ENCODE measurements at regions not wholly inside any gene's neighbourhood (a gene's known extent, or its start where the extent isn't known, plus 50 kb on each side); places are given as distances from the start of the nearest gene placed in this dataset.

DNA sequence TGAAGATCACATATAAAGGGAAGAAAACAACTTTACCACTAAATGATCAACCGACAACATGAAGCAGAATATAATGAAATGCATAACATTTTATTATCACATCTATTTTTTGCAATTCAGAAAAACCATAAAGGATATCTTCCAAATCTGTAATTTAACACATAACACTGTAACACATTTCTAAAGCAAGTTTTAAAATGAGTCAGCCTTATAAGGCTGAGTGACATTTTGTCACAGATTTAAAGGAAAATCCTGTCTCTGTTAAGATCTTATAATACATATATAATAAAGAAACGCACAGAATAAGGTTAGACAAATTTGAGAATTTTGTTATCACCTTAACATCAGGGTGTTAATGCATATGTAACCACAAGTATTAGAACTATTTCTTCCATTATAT lies 198.4 kb upstream of the RASA1 start:
- DNase-seq: no peak

GRCh38 chr5:87069974-87070608 lies 197.6 kb upstream of the RASA1 start:
- peak; percentile 73 for DNase-seq

- DNase-seq: no peak
These were observed 193.6 kb upstream of the RASA1 start for GRCh38 chr5:87074072-87074471.

DNA sequence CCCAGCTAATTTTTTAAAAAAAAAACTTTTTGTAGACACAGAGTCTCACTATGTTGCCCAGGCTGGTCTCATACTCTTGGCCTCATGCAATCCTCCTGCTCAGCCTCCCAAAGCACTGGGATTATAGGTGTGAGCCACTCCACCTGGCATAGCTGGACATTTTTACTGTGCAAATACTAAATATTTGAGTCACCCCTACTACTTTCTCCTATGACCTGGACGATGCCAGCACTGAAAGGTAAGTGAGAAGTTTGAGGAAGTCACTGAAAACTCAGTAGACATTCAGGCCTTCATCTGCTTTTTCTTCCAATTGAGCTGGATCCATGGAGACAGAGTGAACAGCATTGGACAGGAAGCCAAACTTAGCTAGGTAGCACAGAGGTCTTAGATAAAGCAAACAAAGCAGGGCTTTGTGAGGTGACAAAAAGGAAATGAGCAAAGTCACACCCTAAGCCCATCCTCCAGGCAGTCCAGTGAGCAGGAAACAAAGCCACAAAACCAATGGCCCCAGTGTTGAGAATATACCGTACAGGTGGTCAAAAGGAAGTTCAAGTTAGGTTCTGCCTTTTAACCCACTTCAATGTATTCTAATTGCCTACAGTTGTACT lies 192.6 kb upstream of the RASA1 start:
- DNase-seq: no peak

DNA sequence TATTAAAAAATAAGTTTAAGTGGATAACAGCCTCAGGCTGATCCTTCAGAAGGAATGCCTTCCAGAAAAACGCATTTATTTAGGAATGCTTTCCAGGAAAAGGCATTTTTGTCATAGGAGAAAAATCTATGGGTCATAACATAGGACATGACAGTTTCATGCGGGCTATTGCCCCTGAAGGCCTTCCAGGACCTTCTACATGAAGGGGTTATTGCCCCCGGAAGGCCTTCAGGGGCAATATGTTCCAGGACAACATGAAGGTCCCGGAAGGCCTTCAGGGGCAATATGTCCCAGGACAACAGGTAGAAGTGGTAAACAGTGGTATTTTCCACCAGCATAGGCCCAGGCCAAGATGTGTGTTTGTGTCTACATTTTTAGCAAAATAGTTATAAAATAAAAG lies 191.3 kb upstream of the RASA1 start:
- no peak for DNase-seq

- DNase-seq: peak; percentile 33
These were observed 190.8 kb upstream of the RASA1 start for GRCh38 chr5:87076931-87077330.

- no peak for DNase-seq
These were observed 188.5 kb upstream of the RASA1 start for GRCh38 chr5:87079219-87079618.

GRCh38 chr5:87081016-87081415 lies 186.7 kb upstream of the RASA1 start:
- no peak for DNase-seq

- DNase-seq: no peak
These were observed 185.9 kb upstream of the RASA1 start for GRCh38 chr5:87081511-87082372.

GRCh38 chr5:87094347-87094746 lies 173.3 kb upstream of the RASA1 start:
- no peak for DNase-seq

DNA sequence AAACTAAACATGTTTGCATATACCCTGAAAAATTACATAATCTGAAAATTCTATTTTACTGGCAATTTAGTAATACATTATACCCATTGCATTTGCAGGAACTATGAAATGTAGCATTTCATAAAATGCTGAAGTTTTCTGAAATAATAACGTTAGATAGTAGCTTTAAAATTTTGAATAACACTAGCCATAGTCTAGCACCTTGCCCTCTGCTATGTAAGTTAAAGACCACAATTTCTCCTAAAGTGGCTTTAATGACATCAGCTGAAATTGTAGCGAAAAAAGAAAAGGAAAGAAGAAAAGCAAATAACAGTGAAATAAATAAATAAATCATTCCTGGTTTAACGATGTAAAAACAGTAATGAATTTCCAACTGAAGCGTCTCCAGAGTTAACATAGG lies 172.8 kb upstream of the RASA1 start:
- DNase-seq: no peak

- DNase-seq: no peak
These were observed 171.9 kb upstream of the RASA1 start for GRCh38 chr5:87095787-87096186.

- no peak for DNase-seq
These were observed 170.0 kb upstream of the RASA1 start for GRCh38 chr5:87097664-87098063.

GRCh38 chr5:87099291-87099839 lies 168.3 kb upstream of the RASA1 start:
- DNase-seq: peak; percentile 61

DNA sequence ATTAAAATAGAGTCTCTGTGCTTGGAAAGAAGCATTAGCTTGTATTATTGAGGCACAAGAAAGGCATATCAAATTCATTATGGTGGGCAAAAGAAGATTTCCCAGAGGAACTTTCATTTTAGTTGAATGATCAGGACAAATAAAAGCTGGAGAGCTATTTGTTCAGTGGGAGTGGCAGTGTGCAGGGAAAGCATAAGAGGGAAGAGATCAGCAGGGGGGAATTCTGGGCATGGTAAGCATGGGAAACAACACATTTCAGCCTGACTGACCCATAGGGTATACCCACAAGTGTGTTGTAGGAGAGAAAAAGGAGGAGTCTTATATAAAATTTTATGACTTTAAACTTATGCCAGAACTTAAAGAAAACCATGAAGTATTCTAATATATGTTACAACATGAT lies 167.7 kb upstream of the RASA1 start:
- DNase-seq: peak; percentile 55

DNA sequence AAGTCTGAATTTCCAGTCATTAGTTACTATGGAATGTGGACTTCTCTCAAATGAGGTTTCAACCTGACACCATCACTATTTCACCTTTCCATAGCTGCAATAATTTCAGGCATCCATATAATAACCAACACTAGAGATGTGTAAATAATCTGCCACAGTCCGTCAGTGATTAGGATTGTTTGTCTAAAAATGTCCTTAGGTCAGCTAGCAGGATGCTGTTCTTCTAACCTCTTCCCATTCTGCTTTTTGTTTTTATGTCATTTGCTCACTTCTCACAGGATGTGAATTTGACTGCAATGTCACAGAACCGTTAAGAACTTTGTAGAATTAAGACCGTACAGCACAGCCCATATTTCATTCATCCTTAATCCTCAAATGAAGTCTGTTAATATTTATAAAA lies 166.4 kb upstream of the RASA1 start:
- DNase-seq: no peak

DNA sequence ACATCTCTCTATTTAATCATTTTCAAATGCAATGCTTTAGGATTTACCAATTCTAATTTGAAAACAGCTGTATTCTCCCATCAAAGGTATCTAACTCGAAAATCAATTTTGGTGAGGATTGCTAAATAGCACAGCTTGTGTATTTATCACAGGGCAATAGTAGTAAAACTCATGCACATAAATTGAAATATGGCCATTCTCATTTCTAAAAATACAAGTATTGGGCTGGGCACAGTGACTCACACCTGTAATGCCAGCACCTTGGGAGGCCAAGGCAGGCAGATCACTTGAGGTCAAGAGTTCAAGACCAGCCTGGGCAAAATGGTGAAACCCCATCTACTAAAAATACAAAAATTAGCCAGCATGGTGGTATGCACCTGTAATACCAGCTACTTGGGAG lies 164.8 kb upstream of the RASA1 start:
- no peak for DNase-seq

- no peak for DNase-seq
These were observed 163.9 kb upstream of the RASA1 start for GRCh38 chr5:87103616-87104287.

GRCh38 chr5:87105577-87105976 lies 162.1 kb upstream of the RASA1 start:
- no peak for DNase-seq

GRCh38 chr5:87109746-87110145 lies 157.9 kb upstream of the RASA1 start:
- DNase-seq: no peak

GRCh38 chr5:87110721-87111120 lies 157.0 kb upstream of the RASA1 start:
- no peak for DNase-seq

- DNase-seq: peak; percentile 99
These were observed 153.8 kb upstream of the RASA1 start for GRCh38 chr5:87113861-87114260.

DNA sequence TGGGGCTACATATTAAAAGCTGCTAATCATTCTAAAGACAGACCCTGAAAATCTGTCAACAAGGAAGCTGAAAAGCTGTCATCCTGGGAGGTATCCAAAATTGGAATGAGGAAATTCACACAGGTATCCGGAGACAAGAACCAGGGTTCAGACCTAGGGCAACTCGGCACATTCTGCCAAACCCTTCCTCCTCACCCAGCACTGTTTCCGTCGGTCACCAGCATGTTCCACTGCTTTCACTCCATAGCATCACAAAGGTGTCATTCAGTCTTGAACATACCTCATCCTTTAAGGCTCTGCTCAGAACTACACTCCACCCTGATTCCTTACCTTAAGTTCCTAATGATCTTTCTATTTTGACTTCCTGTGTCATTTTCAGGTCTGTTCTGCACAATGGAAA lies 153.1 kb upstream of the RASA1 start:
- no peak for DNase-seq
